Ishikawa (cell line): ENCODE measurements at regions not wholly inside any gene's neighbourhood (a gene's known extent, or its start where the extent isn't known, plus 50 kb on each side); places are given as distances from the start of the nearest gene placed in this dataset.

ENCODE experiments used
- RAD21 ChIP-seq: IDR thresholded peaks from 2 replicates; pipeline ENCODE4 v1.6.1; 2012; ENCODE audit warnings: low read depth
- TAF1 ChIP-seq: IDR thresholded peaks from 2 replicates; pipeline ENCODE4 v1.6.1; 2012; ENCODE audit warnings: low read depth, mild to moderate bottlenecking
- TCF12 ChIP-seq: IDR thresholded peaks from 2 replicates; pipeline ENCODE4 v1.6.1; 2012; ENCODE audit warnings: low read depth
- TEAD4 ChIP-seq: IDR thresholded peaks from 2 replicates; pipeline ENCODE4 v1.6.1; 2012
- ZBTB7A ChIP-seq: IDR thresholded peaks from 2 replicates; pipeline ENCODE4 v1.6.1; 2012; ENCODE audit warnings: low read depth
- TF ChIP-seq, protein P1 (sequence below): IDR thresholded peaks from 2 replicates; pipeline ENCODE4 v1.6.1; 2012; ENCODE audit warnings: low read depth, mild to moderate bottlenecking

DNA sequence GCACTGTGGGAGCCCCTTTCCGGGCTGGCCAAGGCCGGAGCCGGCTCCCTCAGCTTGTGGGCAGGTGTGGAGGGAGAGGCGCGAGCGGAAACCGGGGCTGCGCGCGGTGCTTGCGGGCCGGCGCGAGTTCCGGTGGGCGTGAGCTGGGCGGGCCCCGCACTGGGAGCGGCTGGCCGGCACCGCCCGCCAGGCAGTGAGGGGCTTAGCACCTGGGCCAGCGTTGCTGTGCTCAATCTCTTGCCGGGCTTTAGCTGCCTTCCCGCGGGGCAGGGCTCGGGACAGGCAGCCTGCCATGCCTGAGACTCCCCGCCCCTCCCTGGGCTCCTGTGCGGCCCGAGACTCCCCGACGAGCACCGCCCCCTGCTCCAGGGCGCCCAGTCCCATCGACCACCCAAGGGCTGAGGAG, 405.2 kb upstream of the PRR20A start:
- TF ChIP-seq, protein P1, sequence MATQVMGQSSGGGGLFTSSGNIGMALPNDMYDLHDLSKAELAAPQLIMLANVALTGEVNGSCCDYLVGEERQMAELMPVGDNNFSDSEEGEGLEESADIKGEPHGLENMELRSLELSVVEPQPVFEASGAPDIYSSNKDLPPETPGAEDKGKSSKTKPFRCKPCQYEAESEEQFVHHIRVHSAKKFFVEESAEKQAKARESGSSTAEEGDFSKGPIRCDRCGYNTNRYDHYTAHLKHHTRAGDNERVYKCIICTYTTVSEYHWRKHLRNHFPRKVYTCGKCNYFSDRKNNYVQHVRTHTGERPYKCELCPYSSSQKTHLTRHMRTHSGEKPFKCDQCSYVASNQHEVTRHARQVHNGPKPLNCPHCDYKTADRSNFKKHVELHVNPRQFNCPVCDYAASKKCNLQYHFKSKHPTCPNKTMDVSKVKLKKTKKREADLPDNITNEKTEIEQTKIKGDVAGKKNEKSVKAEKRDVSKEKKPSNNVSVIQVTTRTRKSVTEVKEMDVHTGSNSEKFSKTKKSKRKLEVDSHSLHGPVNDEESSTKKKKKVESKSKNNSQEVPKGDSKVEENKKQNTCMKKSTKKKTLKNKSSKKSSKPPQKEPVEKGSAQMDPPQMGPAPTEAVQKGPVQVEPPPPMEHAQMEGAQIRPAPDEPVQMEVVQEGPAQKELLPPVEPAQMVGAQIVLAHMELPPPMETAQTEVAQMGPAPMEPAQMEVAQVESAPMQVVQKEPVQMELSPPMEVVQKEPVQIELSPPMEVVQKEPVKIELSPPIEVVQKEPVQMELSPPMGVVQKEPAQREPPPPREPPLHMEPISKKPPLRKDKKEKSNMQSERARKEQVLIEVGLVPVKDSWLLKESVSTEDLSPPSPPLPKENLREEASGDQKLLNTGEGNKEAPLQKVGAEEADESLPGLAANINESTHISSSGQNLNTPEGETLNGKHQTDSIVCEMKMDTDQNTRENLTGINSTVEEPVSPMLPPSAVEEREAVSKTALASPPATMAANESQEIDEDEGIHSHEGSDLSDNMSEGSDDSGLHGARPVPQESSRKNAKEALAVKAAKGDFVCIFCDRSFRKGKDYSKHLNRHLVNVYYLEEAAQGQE = no peak
- TF ChIP-seq RAD21 = no peak
- no peak for TF ChIP-seq TCF12
- TF ChIP-seq TAF1 = no peak
- TF ChIP-seq ZBTB7A = no peak
- no peak for TF ChIP-seq TEAD4
